Gastrocnemius medialis (tissue), 4 donors: ENCODE measurements at regions not wholly inside any gene's neighbourhood (a gene's known extent, or its start where the extent isn't known, plus 50 kb on each side); places are given as distances from the start of the nearest gene placed in this dataset.
"Not testable (repeated sequence)": the region's sequence is repeated elsewhere in the genome, so short reads cannot be mapped to it uniquely, and the experiment has no call there.

Source experiments
- POLR2A ChIP-seq, 2 donors: fragments of 450-650 bp; IDR thresholded peaks; one replicate each; pipeline ENCODE4 v1.6.1; 2017; ENCODE audit warnings: antibody characterized with exemption in 2 of 2, mild to moderate bottlenecking in 2 of 2, moderate library complexity in 2 of 2
- TF ChIP-seq, protein P1 (sequence below), 5 experiments: fragments of 450-650 bp in 3 of 5; fragments of 200-600 bp in 2 of 5; sonication (generic) in 2 of 5; IDR thresholded peaks in 4 of 5; conservative IDR thresholded peaks in 1 of 5; 1 replicate in 4 of 5; 2 replicates in 1 of 5; pipeline ENCODE4 v1.5.1; 2016 to 2019; ENCODE audit warnings: antibody characterized with exemption in 5 of 5, mild to moderate bottlenecking in 3 of 5, moderate library complexity in 3 of 5

DNA sequence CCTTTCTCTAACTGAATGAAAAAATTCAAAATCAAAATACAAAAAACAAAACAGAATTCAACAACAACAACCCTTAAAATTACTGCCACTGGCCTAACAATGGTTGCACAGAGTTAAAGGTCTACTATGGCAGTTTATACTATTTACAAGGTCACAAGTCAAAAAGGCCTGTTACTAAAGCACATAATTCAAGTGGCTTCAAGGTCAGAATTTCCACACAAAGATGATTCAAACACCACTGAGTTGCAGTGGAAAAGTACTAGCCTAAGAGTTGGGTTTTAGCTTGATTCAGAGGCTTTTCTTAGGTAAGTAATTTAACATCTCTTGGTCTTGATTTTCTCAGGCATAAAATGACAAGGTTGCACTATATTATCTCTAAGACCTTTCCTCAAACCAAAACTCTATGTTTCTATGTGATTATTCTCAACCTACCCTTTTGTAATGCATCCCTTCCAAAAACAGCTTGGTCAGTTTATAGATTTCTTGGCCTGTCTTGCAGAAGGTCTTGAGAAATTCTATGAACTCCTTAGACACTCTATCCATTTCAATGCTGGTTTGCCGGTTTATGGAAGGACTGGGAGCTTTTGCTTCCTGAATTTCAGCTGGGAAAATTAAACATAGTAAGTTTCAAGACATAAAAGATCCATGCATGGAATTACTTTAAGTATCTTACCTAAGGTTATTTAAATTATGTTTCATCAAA is 189.8 kb upstream of the KCTD7 start:
- TF ChIP-seq, protein P1, sequence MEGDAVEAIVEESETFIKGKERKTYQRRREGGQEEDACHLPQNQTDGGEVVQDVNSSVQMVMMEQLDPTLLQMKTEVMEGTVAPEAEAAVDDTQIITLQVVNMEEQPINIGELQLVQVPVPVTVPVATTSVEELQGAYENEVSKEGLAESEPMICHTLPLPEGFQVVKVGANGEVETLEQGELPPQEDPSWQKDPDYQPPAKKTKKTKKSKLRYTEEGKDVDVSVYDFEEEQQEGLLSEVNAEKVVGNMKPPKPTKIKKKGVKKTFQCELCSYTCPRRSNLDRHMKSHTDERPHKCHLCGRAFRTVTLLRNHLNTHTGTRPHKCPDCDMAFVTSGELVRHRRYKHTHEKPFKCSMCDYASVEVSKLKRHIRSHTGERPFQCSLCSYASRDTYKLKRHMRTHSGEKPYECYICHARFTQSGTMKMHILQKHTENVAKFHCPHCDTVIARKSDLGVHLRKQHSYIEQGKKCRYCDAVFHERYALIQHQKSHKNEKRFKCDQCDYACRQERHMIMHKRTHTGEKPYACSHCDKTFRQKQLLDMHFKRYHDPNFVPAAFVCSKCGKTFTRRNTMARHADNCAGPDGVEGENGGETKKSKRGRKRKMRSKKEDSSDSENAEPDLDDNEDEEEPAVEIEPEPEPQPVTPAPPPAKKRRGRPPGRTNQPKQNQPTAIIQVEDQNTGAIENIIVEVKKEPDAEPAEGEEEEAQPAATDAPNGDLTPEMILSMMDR (IDR thresholded peaks at IDR 0.05 in 4 of 5, conservative IDR thresholded peaks at IDR 0.05 in 1 of 5): not testable (repeated sequence)
- not testable (repeated sequence) for TF ChIP-seq POLR2A (IDR thresholded peaks at IDR 0.05)
